SK-N-SH (cell line): ENCODE measurements at regions not wholly inside any gene's neighbourhood (a gene's known extent, or its start where the extent isn't known, plus 50 kb on each side); places are given as distances from the start of the nearest gene placed in this dataset.

Source experiments
- CTCF ChIA-PET: fragments of 300-600, 350-600 bp; formaldehyde crosslinking; extraction: SDS; loops from one replicate; lab custom pipeline; 2021; lab: Yijun Ruan, JAX
- POLR2A ChIA-PET: fragments of 350-600 bp; sonication (Branson Sonifier 250); formaldehyde crosslinking; extraction: SDS; loops from one replicate; lab custom pipeline; 2020; ENCODE audit warnings: antibody characterized with exemption, inconsistent platforms; lab: Yijun Ruan, JAX
- DNase-seq: peaks from one replicate; pipeline ENCODE4 v3.0.0; 2012
- H2AFZ ChIP-seq: fragments of 200-600 bp; sonication (generic); 2 replicates; pipeline ENCODE4 v1.8.1; 2016; ENCODE audit warnings: antibody characterized with exemption, mild to moderate bottlenecking, low read depth
- H3F3A ChIP-seq: fragments of 200-600 bp; sonication (generic); replicated peaks from 2 replicates; pipeline ENCODE3; 2016; ENCODE audit warnings: antibody characterized with exemption, mild to moderate bottlenecking; ENCODE audit not compliant: insufficient read depth
- H3K27ac ChIP-seq, 2 experiments: fragments of 200-500 bp in 1 of 2; fragments of 200-600 bp in 1 of 2; sonication (Bioruptor generic) in 1 of 2; sonication (generic), shearing (Covaris generic) in 1 of 2; 2 replicates each; pipeline versions ENCODE4 v1.5.1 to v1.6.1; 2014 to 2016; ENCODE audit warnings: low read depth in 2 of 2, inconsistent platforms in 1 of 2, low read length in 1 of 2, mild to moderate bottlenecking in 1 of 2, mixed read lengths in 1 of 2
- H3K27me3 ChIP-seq: fragments of 200-600 bp; sonication (generic), shearing (Covaris generic); 2 replicates; pipeline ENCODE4 v1.6.1; 2016; ENCODE audit warnings: mixed run types; ENCODE audit not compliant: insufficient read depth
- H3K36me3 ChIP-seq, 2 experiments: fragments of 200-500 bp in 1 of 2; fragments of 200-600 bp in 1 of 2; sonication (Bioruptor generic) in 1 of 2; sonication (generic) in 1 of 2; replicated peaks in 1 of 2; 2 replicates each; pipeline versions ENCODE3 to v1.5.1; 2014 to 2016; ENCODE audit warnings: low read length in 1 of 2, mild to moderate bottlenecking in 1 of 2; ENCODE audit not compliant: insufficient read depth in 2 of 2, control insufficient read depth in 1 of 2
- H3K4me1 ChIP-seq, 2 experiments: fragments of 200-500 bp in 1 of 2; fragments of 200-600 bp in 1 of 2; sonication (Bioruptor generic) in 1 of 2; sonication (generic), shearing (Covaris generic) in 1 of 2; 2 replicates each; pipeline versions ENCODE4 v1.5.1 to v1.6.1; 2014 to 2016; ENCODE audit warnings: low read depth in 1 of 2, low read length in 1 of 2, mixed run types in 1 of 2; ENCODE audit not compliant: insufficient read depth in 2 of 2, control insufficient read depth in 1 of 2
- H3K4me2 ChIP-seq: fragments of 200-600 bp; sonication (generic), shearing (Covaris generic); 2 replicates; pipeline ENCODE4 v1.6.1; 2017; ENCODE audit warnings: mixed run types
- H3K4me3 ChIP-seq, 2 experiments: fragments of 200-500 bp in 1 of 2; fragments of 200-600 bp in 1 of 2; sonication (Bioruptor generic) in 1 of 2; sonication (generic), shearing (Covaris generic) in 1 of 2; 2 replicates each; pipeline versions ENCODE4 v1.5.1 to v1.8.1; 2014 to 2016; ENCODE audit warnings: low read depth in 2 of 2, inconsistent platforms in 1 of 2, low read length in 1 of 2, mild to moderate bottlenecking in 1 of 2, mixed read lengths in 1 of 2, moderate library complexity in 1 of 2
- H3K79me2 ChIP-seq: fragments of 200-600 bp; sonication (generic); 2 replicates; pipeline ENCODE4 v1.8.1; 2017; ENCODE audit warnings: mild to moderate bottlenecking; ENCODE audit not compliant: insufficient read depth
- H3K9ac ChIP-seq: fragments of 200-600 bp; sonication (generic); 2 replicates; pipeline ENCODE4 v1.6.1; 2017; ENCODE audit warnings: mixed run types
- H3K9me2 ChIP-seq: fragments of 200-600 bp; sonication (generic); 2 replicates; pipeline ENCODE4 v1.6.1; 2017; ENCODE audit warnings: mixed run types
- H3K9me3 ChIP-seq: fragments of 200-600 bp; sonication (generic); 2 replicates; pipeline ENCODE4 v1.6.1; 2017; ENCODE audit warnings: mixed run types, mild to moderate bottlenecking, moderate library complexity
- H4K20me1 ChIP-seq: fragments of 200-600 bp; sonication (generic); 2 replicates; pipeline ENCODE4 v1.6.1; 2017; ENCODE audit warnings: mild to moderate bottlenecking, mixed run types; ENCODE audit not compliant: insufficient read depth
- CHD2 ChIP-seq: fragments of 150-350 bp; IDR thresholded peaks from 2 replicates; pipeline ENCODE4 v1.6.1; 2018; ENCODE audit warnings: low read length; ENCODE audit not compliant: partially characterized antibody
- ELF1 ChIP-seq: IDR thresholded peaks from 2 replicates; pipeline ENCODE4 v1.4.0; 2012
- EZH2phosphoT487 ChIP-seq: fragments of 200-600 bp; sonication (generic); IDR thresholded peaks from 2 replicates; pipeline ENCODE4 v1.6.1; 2017; ENCODE audit warnings: low read depth, mixed run types, mild to moderate bottlenecking, antibody characterized with exemption, moderate library complexity, borderline replicate concordance
- FOSL2 ChIP-seq: IDR thresholded peaks from 2 replicates; pipeline ENCODE4 v1.4.0; 2012; ENCODE audit warnings: low read depth, mild to moderate bottlenecking, moderate library complexity, borderline replicate concordance
- GATA2 ChIP-seq: sonication (generic); formaldehyde crosslinking; IDR thresholded peaks from 2 replicates; pipeline ENCODE4 v1.5.0; 2020; ENCODE audit warnings: mild to moderate bottlenecking, missing genetic modification reagents
- MXI1 ChIP-seq: IDR thresholded peaks from 2 replicates; pipeline ENCODE4 v1.6.1; 2012; ENCODE audit warnings: mild to moderate bottlenecking, low read depth, low read length, improper control_type of control experiment
- NFIC ChIP-seq: IDR thresholded peaks from 2 replicates; pipeline ENCODE4 v1.4.0; 2012; ENCODE audit warnings: borderline replicate concordance
- NRF1 ChIP-seq: IDR thresholded peaks from 2 replicates; pipeline ENCODE4 v1.6.1; 2012; ENCODE audit warnings: low read depth, mild to moderate bottlenecking, low read length
- POLR2AphosphoS5 ChIP-seq: IDR thresholded peaks from 2 replicates; pipeline ENCODE4 v1.6.1; 2012; ENCODE audit warnings: low read depth, low read length
- RCOR1 ChIP-seq: fragments of 150-350 bp; IDR thresholded peaks from 2 replicates; pipeline ENCODE4 v1.6.1; 2017; ENCODE audit warnings: antibody characterized with exemption, low read length
- SIN3A ChIP-seq: IDR thresholded peaks from 2 replicates; pipeline ENCODE4 v1.6.1; 2012; ENCODE audit warnings: low read depth, mild to moderate bottlenecking, low read length, moderate library complexity, borderline replicate concordance
- TCF12 ChIP-seq: IDR thresholded peaks from 2 replicates; pipeline ENCODE4 v1.4.0; 2012
- YY1 ChIP-seq: IDR thresholded peaks from 2 replicates; pipeline ENCODE4 v1.4.0; 2012; ENCODE audit warnings: low read depth, mild to moderate bottlenecking
- WGBS: methylation state at CpG from one replicate; pipeline ENCODE4 v1.1.6; 2017; ENCODE audit warnings: low lambda C conversion rate; 5-methylcytosine and 5-hydroxymethylcytosine counted together
- TF ChIP-seq, protein P1 (sequence below): IDR thresholded peaks from 2 replicates; pipeline ENCODE4 v1.6.1; 2012; ENCODE audit warnings: mild to moderate bottlenecking, low read depth, low read length, moderate library complexity
- TF ChIP-seq, protein P2 (sequence below): fragments of 200-600 bp; sonication (generic); IDR thresholded peaks from 2 replicates; pipeline ENCODE4 v1.6.1; 2017; ENCODE audit warnings: antibody characterized with exemption, mild to moderate bottlenecking, moderate library complexity
- TF ChIP-seq, protein P3 (sequence below): IDR thresholded peaks from 2 replicates; pipeline ENCODE4 v1.4.0; 2012; ENCODE audit warnings: low read depth
- TF ChIP-seq, protein P4 (sequence below): IDR thresholded peaks from 2 replicates; pipeline ENCODE4 v1.4.0; 2012; ENCODE audit warnings: low read depth, borderline replicate concordance

DNA sequence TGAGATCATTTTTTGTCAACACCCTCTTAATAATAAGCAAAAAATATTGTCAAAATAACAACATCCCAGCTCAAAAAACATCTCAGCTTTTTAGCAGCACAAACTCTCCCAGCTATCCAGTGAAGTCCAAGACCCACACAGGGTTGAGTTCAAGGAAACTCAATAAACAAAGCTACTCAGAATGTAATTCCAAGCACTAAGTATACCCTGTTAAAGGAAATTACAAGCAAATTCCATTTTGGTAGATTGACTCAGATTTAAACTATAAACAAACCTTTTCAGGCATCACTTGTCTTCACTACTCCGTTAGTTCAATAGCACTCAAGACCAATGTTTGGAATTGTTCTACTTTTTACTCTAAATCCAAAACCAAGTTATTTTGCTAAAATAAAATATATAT, 506.0 kb upstream of the INTU start:
- 62% methylated on average over 1 of the region's 1 CpG for WGBS
- POLR2A ChIA-PET, result no interaction called here
- H3F3A ChIP-seq, result no peaks in the 10 kb centered on the region
- no peaks in the 10 kb centered on the region for H3K79me2 ChIP-seq
- CTCF ChIA-PET, result no interaction called here
- no peaks in the 10 kb centered on the region for H3K9me2 ChIP-seq
- no peak overlapping the region for H3K9ac ChIP-seq
- no peak overlapping the region for H3K27ac ChIP-seq
- H4K20me1 ChIP-seq, result no peaks in the 10 kb centered on the region
- no peak overlapping the region for H2AFZ ChIP-seq
- DNase-seq, result no peak
- H3K4me1 ChIP-seq, result no peaks in the 10 kb centered on the region
- no peak overlapping the region for H3K4me3 ChIP-seq
- H3K27me3 ChIP-seq, result no peaks in the 10 kb centered on the region
- H3K4me2 ChIP-seq, result no peak overlapping the region
- H3K36me3 ChIP-seq, result no peaks in the 10 kb centered on the region
- H3K9me3 ChIP-seq, result no peaks in the 10 kb centered on the region
- TF ChIP-seq NFIC, result no peak
- TF ChIP-seq MXI1, result no peak
- no peak for TF ChIP-seq GATA2
- TF ChIP-seq CHD2, result no peak
- TF ChIP-seq YY1, result no peak
- no peak for TF ChIP-seq POLR2AphosphoS5
- TF ChIP-seq TCF12, result no peak
- TF ChIP-seq, protein P1, sequence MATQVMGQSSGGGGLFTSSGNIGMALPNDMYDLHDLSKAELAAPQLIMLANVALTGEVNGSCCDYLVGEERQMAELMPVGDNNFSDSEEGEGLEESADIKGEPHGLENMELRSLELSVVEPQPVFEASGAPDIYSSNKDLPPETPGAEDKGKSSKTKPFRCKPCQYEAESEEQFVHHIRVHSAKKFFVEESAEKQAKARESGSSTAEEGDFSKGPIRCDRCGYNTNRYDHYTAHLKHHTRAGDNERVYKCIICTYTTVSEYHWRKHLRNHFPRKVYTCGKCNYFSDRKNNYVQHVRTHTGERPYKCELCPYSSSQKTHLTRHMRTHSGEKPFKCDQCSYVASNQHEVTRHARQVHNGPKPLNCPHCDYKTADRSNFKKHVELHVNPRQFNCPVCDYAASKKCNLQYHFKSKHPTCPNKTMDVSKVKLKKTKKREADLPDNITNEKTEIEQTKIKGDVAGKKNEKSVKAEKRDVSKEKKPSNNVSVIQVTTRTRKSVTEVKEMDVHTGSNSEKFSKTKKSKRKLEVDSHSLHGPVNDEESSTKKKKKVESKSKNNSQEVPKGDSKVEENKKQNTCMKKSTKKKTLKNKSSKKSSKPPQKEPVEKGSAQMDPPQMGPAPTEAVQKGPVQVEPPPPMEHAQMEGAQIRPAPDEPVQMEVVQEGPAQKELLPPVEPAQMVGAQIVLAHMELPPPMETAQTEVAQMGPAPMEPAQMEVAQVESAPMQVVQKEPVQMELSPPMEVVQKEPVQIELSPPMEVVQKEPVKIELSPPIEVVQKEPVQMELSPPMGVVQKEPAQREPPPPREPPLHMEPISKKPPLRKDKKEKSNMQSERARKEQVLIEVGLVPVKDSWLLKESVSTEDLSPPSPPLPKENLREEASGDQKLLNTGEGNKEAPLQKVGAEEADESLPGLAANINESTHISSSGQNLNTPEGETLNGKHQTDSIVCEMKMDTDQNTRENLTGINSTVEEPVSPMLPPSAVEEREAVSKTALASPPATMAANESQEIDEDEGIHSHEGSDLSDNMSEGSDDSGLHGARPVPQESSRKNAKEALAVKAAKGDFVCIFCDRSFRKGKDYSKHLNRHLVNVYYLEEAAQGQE, result no peak
- no peak for TF ChIP-seq FOSL2
- TF ChIP-seq EZH2phosphoT487, result no peak
- TF ChIP-seq, protein P2, sequence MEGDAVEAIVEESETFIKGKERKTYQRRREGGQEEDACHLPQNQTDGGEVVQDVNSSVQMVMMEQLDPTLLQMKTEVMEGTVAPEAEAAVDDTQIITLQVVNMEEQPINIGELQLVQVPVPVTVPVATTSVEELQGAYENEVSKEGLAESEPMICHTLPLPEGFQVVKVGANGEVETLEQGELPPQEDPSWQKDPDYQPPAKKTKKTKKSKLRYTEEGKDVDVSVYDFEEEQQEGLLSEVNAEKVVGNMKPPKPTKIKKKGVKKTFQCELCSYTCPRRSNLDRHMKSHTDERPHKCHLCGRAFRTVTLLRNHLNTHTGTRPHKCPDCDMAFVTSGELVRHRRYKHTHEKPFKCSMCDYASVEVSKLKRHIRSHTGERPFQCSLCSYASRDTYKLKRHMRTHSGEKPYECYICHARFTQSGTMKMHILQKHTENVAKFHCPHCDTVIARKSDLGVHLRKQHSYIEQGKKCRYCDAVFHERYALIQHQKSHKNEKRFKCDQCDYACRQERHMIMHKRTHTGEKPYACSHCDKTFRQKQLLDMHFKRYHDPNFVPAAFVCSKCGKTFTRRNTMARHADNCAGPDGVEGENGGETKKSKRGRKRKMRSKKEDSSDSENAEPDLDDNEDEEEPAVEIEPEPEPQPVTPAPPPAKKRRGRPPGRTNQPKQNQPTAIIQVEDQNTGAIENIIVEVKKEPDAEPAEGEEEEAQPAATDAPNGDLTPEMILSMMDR, result no peak
- TF ChIP-seq, protein P3, sequence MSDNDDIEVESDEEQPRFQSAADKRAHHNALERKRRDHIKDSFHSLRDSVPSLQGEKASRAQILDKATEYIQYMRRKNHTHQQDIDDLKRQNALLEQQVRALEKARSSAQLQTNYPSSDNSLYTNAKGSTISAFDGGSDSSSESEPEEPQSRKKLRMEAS, result no peak
- TF ChIP-seq SIN3A, result no peak
- TF ChIP-seq RCOR1, result no peak
- TF ChIP-seq ELF1, result no peak
- TF ChIP-seq NRF1, result no peak
- TF ChIP-seq, protein P4, sequence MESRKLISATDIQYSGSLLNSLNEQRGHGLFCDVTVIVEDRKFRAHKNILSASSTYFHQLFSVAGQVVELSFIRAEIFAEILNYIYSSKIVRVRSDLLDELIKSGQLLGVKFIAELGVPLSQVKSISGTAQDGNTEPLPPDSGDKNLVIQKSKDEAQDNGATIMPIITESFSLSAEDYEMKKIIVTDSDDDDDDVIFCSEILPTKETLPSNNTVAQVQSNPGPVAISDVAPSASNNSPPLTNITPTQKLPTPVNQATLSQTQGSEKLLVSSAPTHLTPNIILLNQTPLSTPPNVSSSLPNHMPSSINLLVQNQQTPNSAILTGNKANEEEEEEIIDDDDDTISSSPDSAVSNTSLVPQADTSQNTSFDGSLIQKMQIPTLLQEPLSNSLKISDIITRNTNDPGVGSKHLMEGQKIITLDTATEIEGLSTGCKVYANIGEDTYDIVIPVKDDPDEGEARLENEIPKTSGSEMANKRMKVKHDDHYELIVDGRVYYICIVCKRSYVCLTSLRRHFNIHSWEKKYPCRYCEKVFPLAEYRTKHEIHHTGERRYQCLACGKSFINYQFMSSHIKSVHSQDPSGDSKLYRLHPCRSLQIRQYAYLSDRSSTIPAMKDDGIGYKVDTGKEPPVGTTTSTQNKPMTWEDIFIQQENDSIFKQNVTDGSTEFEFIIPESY, result no peak
